ENCODE measurements at regions not wholly inside any gene's neighbourhood (a gene's known extent, or its start where the extent isn't known, plus 50 kb on each side); places are given as distances from the start of the nearest gene placed in this dataset.

DNA sequence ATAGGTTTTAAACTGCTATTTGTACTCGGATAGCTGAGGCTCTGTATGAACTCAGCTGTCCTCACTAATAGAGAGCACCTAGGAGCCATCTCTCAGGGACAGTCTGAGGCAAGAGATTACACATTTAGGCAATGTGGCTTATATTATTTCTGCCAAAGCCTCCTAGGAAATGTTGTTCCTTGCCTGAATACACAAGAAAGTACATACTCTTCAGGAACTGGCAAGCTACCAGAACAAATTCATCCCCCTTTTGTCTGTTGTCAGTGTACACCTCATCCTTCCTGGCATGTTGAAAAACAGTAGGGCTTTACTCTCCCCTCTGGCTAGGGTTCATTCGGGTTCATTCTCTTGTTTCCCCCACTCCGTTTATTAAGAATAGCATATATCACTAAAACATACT is 615.9 kb upstream of the FAT3 start:
- DNase-seq (no peak), ATAC-seq (no peak)
- in situ Hi-C loops (cut with MboI; ENCODE audit: low sequenced_read_pairs in 4 of 4) (no loop called here), intact Hi-C loops (cut with DNase I; ENCODE audit: low total_unique reads) (no loop called here)
- Histone ChIP-seq H3K4me1 (no peaks in the 10 kb centered on the region), H3K27ac (no peak overlapping the region), H3K36me3 (no peaks in the 10 kb centered on the region), H3K4me3 (no peak overlapping the region), H3K9me3 (no peaks in the 10 kb centered on the region), H3K27me3 (no peaks in the 10 kb centered on the region)
- TF ChIP-seq, protein P1, sequence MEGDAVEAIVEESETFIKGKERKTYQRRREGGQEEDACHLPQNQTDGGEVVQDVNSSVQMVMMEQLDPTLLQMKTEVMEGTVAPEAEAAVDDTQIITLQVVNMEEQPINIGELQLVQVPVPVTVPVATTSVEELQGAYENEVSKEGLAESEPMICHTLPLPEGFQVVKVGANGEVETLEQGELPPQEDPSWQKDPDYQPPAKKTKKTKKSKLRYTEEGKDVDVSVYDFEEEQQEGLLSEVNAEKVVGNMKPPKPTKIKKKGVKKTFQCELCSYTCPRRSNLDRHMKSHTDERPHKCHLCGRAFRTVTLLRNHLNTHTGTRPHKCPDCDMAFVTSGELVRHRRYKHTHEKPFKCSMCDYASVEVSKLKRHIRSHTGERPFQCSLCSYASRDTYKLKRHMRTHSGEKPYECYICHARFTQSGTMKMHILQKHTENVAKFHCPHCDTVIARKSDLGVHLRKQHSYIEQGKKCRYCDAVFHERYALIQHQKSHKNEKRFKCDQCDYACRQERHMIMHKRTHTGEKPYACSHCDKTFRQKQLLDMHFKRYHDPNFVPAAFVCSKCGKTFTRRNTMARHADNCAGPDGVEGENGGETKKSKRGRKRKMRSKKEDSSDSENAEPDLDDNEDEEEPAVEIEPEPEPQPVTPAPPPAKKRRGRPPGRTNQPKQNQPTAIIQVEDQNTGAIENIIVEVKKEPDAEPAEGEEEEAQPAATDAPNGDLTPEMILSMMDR (IDR thresholded peaks at IDR 0.05 in 4 of 5, conservative IDR thresholded peaks at IDR 0.05 in 1 of 5), result no peak
- no peak for TF ChIP-seq POLR2A (IDR thresholded peaks at IDR 0.05)

DNA sequence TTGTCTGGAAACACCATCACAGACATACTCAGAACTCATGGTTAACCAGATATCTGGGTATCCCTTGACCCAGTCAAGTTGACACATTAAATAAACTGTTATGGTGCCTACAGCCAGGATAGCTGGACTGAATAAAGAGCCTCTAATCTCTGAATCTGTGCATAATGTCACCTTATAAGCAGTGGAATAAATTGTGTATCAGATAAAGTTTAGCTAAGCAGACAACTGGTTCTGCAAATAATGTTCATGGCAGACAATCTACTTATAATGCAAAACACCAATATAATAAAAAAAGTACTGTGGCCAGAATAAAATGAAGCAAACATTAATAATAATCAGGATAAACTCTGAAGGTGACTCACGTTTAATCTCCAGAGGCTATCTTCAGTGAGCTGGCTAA is 628.5 kb upstream of the FAT3 start:
- H3K27me3 ChIP-seq, result no peaks in the 10 kb centered on the region
- no peaks in the 10 kb centered on the region for H3K4me1 ChIP-seq
- H3K27ac ChIP-seq, result no peak overlapping the region
- no peak for DNase-seq
- H3K36me3 ChIP-seq, result no peaks in the 10 kb centered on the region
- no peak overlapping the region for H3K4me3 ChIP-seq
- ATAC-seq, result no peak
- TF ChIP-seq, protein P1 (IDR thresholded peaks at IDR 0.05 in 4 of 5, conservative IDR thresholded peaks at IDR 0.05 in 1 of 5), result no peak
- no peak for TF ChIP-seq POLR2A (IDR thresholded peaks at IDR 0.05)
- intact Hi-C loops (cut with DNase I; ENCODE audit: low total_unique reads) (no loop called here), in situ Hi-C loops (cut with MboI; ENCODE audit: low sequenced_read_pairs in 4 of 4) (no loop called here)
- H3K9me3 ChIP-seq, result no peaks in the 10 kb centered on the region

DNA sequence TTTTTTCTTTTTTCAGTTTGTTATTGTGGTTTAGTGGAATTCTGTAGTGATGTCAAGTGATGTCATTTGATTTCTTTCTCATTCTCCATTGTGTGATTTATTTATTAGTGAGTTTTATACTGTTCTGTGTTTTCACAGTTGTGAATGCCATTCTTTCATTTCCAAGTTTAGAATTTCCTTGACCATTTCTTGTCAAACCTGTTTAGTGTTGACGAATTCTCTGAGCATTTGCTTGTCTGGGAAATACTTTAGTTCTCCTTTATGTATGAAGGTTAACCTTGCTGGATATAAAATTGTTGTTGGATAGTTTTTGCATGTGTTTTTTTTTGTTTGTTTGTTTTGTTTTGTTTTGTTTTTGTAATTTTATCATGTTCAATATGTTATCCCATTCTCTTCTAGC is 633.6 kb upstream of the FAT3 start:
- DNase-seq (no peak), ATAC-seq (no peak)
- intact Hi-C loops (cut with DNase I; ENCODE audit: low total_unique reads), result no loop called here
- H3K4me3 ChIP-seq, result no peak overlapping the region
- no peaks in the 10 kb centered on the region for H3K4me1 ChIP-seq
- no peak for TF ChIP-seq POLR2A (IDR thresholded peaks at IDR 0.05)
- TF ChIP-seq, protein P1 (IDR thresholded peaks at IDR 0.05 in 4 of 5, conservative IDR thresholded peaks at IDR 0.05 in 1 of 5), result no peak
- H3K27ac ChIP-seq, result no peak overlapping the region
- in situ Hi-C loops (cut with MboI; ENCODE audit: low sequenced_read_pairs in 4 of 4), result no loop called here
- H3K9me3 ChIP-seq, result no peaks in the 10 kb centered on the region
- H3K27me3 ChIP-seq, result no peaks in the 10 kb centered on the region
- no peaks in the 10 kb centered on the region for H3K36me3 ChIP-seq

DNA sequence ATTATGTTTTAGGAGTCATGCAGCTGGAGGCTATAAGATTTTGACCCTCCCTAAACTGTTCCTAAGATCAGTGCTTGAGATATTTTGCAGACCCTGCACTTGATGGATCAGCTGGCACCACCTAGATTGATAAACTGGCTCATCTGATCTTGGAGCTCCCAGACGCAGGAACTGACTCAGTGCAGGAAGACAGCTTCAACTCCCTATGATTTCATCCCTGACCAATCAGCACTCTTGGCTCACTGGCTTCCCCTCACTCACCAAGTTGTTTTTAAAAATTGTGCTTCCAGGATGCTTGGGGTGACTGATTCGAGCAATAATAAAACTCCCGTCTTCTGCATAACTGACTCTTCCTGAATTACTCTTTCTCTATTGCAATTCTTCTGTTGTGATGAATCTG is 637.5 kb upstream of the FAT3 start:
- no peak for TF ChIP-seq POLR2A (IDR thresholded peaks at IDR 0.05)
- TF ChIP-seq, protein P1 (IDR thresholded peaks at IDR 0.05 in 4 of 5, conservative IDR thresholded peaks at IDR 0.05 in 1 of 5), result no peak
- Histone ChIP-seq H3K36me3 (no peaks in the 10 kb centered on the region), H3K9me3 (no peaks in the 10 kb centered on the region), H3K4me3 (no peak overlapping the region), H3K27ac (no peak overlapping the region), H3K27me3 (no peaks in the 10 kb centered on the region), H3K4me1 (no peaks in the 10 kb centered on the region)
- no peak for DNase-seq
- ATAC-seq, result no peak
- intact Hi-C loops (cut with DNase I; ENCODE audit: low total_unique reads) (no loop called here), in situ Hi-C loops (cut with MboI; ENCODE audit: low sequenced_read_pairs in 4 of 4) (no loop called here)

DNA sequence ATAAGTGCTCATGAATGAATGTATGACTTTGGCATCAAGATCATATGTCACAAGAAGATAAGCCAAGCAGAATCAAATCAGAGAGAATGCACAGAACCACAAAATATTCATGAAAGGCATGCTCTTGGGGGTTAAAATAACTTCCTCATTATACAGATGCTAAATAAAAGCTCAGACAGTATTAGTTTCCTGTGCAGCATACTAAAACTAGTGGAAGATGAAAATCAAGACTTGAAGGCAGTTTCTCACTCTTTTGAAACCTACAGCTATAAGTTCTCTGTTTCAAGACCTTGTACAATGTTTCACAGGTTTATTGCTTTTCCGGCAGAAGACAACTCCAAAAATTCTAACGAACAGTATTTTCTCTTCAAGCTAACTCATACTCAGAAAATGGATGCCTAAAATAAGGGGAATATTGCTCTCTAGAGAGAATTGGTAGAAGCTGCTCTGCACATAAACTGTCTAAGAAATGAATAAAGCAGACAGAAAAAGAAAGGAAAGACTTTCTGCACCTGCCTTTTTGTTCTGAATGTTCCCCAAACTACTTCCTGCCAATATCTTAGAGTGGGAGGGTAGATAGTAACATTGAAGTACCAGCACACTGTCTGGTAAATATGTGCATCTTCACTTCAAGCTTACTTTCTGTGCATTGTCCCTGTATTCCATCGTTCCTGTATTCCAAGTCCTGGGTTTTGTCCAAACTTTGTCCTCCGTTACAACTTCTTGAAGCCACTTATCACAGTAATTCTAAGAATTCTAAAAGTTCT is 639.4 kb upstream of the FAT3 start:
- Histone ChIP-seq H3K4me3 (no peak overlapping the region), H3K27ac (no peak overlapping the region), H3K4me1 (no peaks in the 10 kb centered on the region), H3K27me3 (no peaks in the 10 kb centered on the region), H3K36me3 (no peaks in the 10 kb centered on the region), H3K9me3 (no peaks in the 10 kb centered on the region)
- intact Hi-C loops (cut with DNase I; ENCODE audit: low total_unique reads) (no loop called here), in situ Hi-C loops (cut with MboI; ENCODE audit: low sequenced_read_pairs in 4 of 4) (no loop called here)
- no peak for TF ChIP-seq POLR2A (IDR thresholded peaks at IDR 0.05)
- TF ChIP-seq, protein P1 (IDR thresholded peaks at IDR 0.05 in 4 of 5, conservative IDR thresholded peaks at IDR 0.05 in 1 of 5), result no peak
- DNase-seq, result no peak
- ATAC-seq, result no peak
